HepG2 (cell line): ENCODE measurements at regions not wholly inside any gene's neighbourhood (a gene's known extent, or its start where the extent isn't known, plus 50 kb on each side); places are given as distances from the start of the nearest gene placed in this dataset.

Experiments used
- ATAC-seq: fragments of 200-7000 bp; cut with Tn5 transposase; 3 replicates; pipeline ENCODE4 v1.9.1; 2020; ENCODE audit warnings: mild to moderate bottlenecking, moderate library complexity
- BruUV-seq: library from RNA; stranded (reverse); fragments of 400-500 nt; replicated peaks from 2 replicates; lab custom pipeline; 2021; lab: Mats Ljungman, UMichigan
- CTCF ChIA-PET: fragments of 300-600 bp; formaldehyde crosslinking; extraction: SDS; loops from one replicate; lab custom pipeline; 2021; ENCODE audit warnings: low total read pairs, inconsistent platforms, low intra/inter-chr PET ratio; lab: Yijun Ruan, JAX
- POLR2A ChIA-PET: fragments of 350-600 bp; sonication (Branson Sonifier 250); formaldehyde crosslinking; loops from one replicate; lab custom pipeline; 2020; ENCODE audit warnings: antibody characterized with exemption, inconsistent platforms; lab: Yijun Ruan, JAX
- DNase-seq: peaks from one replicate; pipeline ENCODE4 v3.0.0-alpha.2; 2015; ENCODE audit warnings: low spot score
- FAIRE-seq: peaks from 3 replicates; lab custom pipeline; 2011; peaks lifted over from hg19 to GRCh38; lab: Jason Lieb, UNC
- H2AFZ ChIP-seq: one replicate; pipeline ENCODE4 v1.6.1; 2011; ENCODE audit warnings: low read length, inconsistent platforms
- H3K27ac ChIP-seq: fragments of 300-600 bp; 3 replicates; pipeline ENCODE4 v1.8.0; 2011; ENCODE audit warnings: mixed run types, mild to moderate bottlenecking, mixed read lengths, low read length, inconsistent platforms; ENCODE audit not compliant: insufficient read depth; ENCODE audit errors: extremely low read length
- H3K27me3 ChIP-seq, 2 experiments: fragments of 200-600 bp in 1 of 2; 2 replicates in 1 of 2; 3 replicates in 1 of 2; pipeline versions ENCODE4 v1.6.0 to v1.8.0; 2011; ENCODE audit warnings: low read length in 2 of 2, mild to moderate bottlenecking in 2 of 2, moderate library complexity in 2 of 2, inconsistent platforms in 1 of 2; ENCODE audit not compliant: insufficient read depth in 2 of 2, control insufficient read depth in 1 of 2
- H3K36me3 ChIP-seq, 2 experiments: fragments of 200-600 bp in 1 of 2; replicated peaks in 1 of 2; 2 replicates in 1 of 2; 3 replicates in 1 of 2; pipeline versions ENCODE4 v1.5.1 to v1.8.0; 2011; ENCODE audit warnings: low read length in 2 of 2, inconsistent platforms in 1 of 2; ENCODE audit not compliant: insufficient read depth in 2 of 2, control insufficient read depth in 1 of 2
- H3K4me1 ChIP-seq: 2 replicates; pipeline ENCODE4 v1.5.1; 2012; ENCODE audit warnings: low read length, inconsistent platforms; ENCODE audit not compliant: insufficient read depth
- H3K4me2 ChIP-seq: 2 replicates; pipeline ENCODE4 v1.6.0; 2011; ENCODE audit warnings: low read depth, low read length, inconsistent platforms
- H3K4me3 ChIP-seq, 3 experiments: fragments of 200-600 bp in 1 of 3; sonication (generic), shearing (Covaris generic) in 1 of 3; replicated peaks in 1 of 3; 2 replicates each; pipeline ENCODE4 v1.5.1; 2011 to 2016; ENCODE audit warnings: low read length in 3 of 3, inconsistent platforms in 2 of 3, low read depth in 2 of 3, mild to moderate bottlenecking in 2 of 3, control low read depth in 1 of 3, mixed read lengths in 1 of 3; ENCODE audit not compliant: insufficient read depth in 1 of 3
- H3K79me2 ChIP-seq: one replicate; pipeline ENCODE4 v1.6.1; 2011; ENCODE audit warnings: low read length, inconsistent platforms; ENCODE audit not compliant: insufficient read depth
- H3K9ac ChIP-seq: 2 replicates; pipeline ENCODE4 v1.6.0; 2011; ENCODE audit warnings: mild to moderate bottlenecking, low read depth, low read length, inconsistent platforms; ENCODE audit not compliant: insufficient read depth
- H3K9me3 ChIP-seq: 2 replicates; pipeline ENCODE4 v1.5.1; 2012; ENCODE audit warnings: mild to moderate bottlenecking, low read length
- H4K20me1 ChIP-seq: 2 replicates; pipeline ENCODE4 v1.6.0; 2011; ENCODE audit warnings: inconsistent platforms, mild to moderate bottlenecking, low read length, moderate library complexity; ENCODE audit not compliant: insufficient read depth
- AGO2 ChIP-seq: fragments of 200-400 bp; formaldehyde crosslinking; optimal IDR thresholded peaks from 2 replicates; pipeline ENCODE3; 2017; ENCODE audit warnings: mild to moderate bottlenecking, low read depth, low read length, moderate library complexity
- DNMT3B ChIP-seq: conservative IDR thresholded peaks from 2 replicates; pipeline ENCODE4 v1.6.1; 2016; ENCODE audit warnings: missing biosample characterization, control low read depth
- GZF1 ChIP-seq: sonication (generic); formaldehyde crosslinking; IDR thresholded peaks from 2 replicates; pipeline ENCODE4 v1.5.1; 2020; ENCODE audit warnings: mild to moderate bottlenecking, missing genetic modification reagents
- HDAC1 ChIP-seq: sonication (generic); formaldehyde crosslinking; IDR thresholded peaks from 2 replicates; pipeline ENCODE4 v1.5.1; 2020; ENCODE audit warnings: mild to moderate bottlenecking, missing genetic modification reagents
- IRX3 ChIP-seq: sonication (generic); formaldehyde crosslinking; IDR thresholded peaks from 2 replicates; pipeline ENCODE4 v1.8.1; 2023; ENCODE audit warnings: mild to moderate bottlenecking, low read depth, missing genetic modification reagents, borderline replicate concordance
- RFX3 ChIP-seq: IDR thresholded peaks from 2 replicates; pipeline ENCODE4 v1.6.1; 2016; ENCODE audit warnings: missing biosample characterization, missing genetic modification reagents
- SOX6 ChIP-seq, 2 experiments: fragments of 450-650 bp in 1 of 2; sonication (generic) in 1 of 2; formaldehyde crosslinking in 1 of 2; IDR thresholded peaks; 2 replicates each; pipeline versions ENCODE4 v1.4.0 to v1.6.1; 2017 to 2020; ENCODE audit warnings: antibody characterized with exemption in 1 of 2, mild to moderate bottlenecking in 1 of 2, missing genetic modification reagents in 1 of 2
- ZNF512 ChIP-seq: sonication (generic); formaldehyde crosslinking; IDR thresholded peaks from 2 replicates; pipeline ENCODE4 v1.4.0; 2020; ENCODE audit warnings: mild to moderate bottlenecking, missing genetic modification reagents
- WGBS: methylation state at CpG from one replicate; pipeline ENCODE4 v1.1.6; 2017; ENCODE audit warnings: low lambda C conversion rate; 5-methylcytosine and 5-hydroxymethylcytosine counted together
- in situ Hi-C: cut with HindIII; loops from 2 replicates; pipeline ENCODE4 v1.10.0; 2017; ENCODE audit warnings: low pct_unique_long_range_greater_than_20kb; ENCODE audit not compliant: extremely low pct_ligation_motif_present
- intact Hi-C: fragments of 100-400 bp; cut with micrococcal nuclease; formaldehyde crosslinking; loops from one replicate; pipeline ENCODE4 v1.10.0; 2022; ENCODE audit not compliant: unreplicated experiment

- no peak for ATAC-seq
- H3K4me2 ChIP-seq: no peak overlapping the region
- H2AFZ ChIP-seq: no peak overlapping the region
- WGBS: 4% methylated on average over 11 of the region's 11 CpGs
- BruUV-seq: no TSS peak
- no peaks in the 10 kb centered on the region for H3K79me2 ChIP-seq
- H3K4me3 ChIP-seq: no peak overlapping the region
- in situ Hi-C loops: no loop called here
- no peak overlapping the region for H3K9ac ChIP-seq
- H3K36me3 ChIP-seq: no peaks in the 10 kb centered on the region
- POLR2A ChIA-PET: no interaction called here
- no peaks in the 10 kb centered on the region for H4K20me1 ChIP-seq
- TF ChIP-seq RFX3 (CRISPR knock-in tag) (no peak), HDAC1 (CRISPR knock-in tag) (no peak), ZNF512 (CRISPR knock-in tag) (no peak), DNMT3B (CRISPR knock-in tag) (no peak), AGO2 (no peak), SOX6 (IDR thresholded peaks at IDR 0.05) (no peak), SOX6 (CRISPR knock-in tag; IDR thresholded peaks at IDR 0.05) (no peak), IRX3 (CRISPR knock-in tag) (no peak), GZF1 (CRISPR knock-in tag) (peak; percentile 98)
- TF ChIP-seq, all 625 proteins: peak for 1
- DNase-seq: no peak
- CTCF ChIA-PET: no interaction called here
- intact Hi-C loops: no loop called here
- Histone ChIP-seq H3K4me1 (no peaks in the 10 kb centered on the region), H3K27me3 (peaks cover 0 to 13% of the 10 kb centered on the region in 2 experiments), H3K9me3 (peaks cover 38% of the 10 kb centered on the region), H3K27ac (no peak overlapping the region)
- no peak for FAIRE-seq
Measured at GRCh38 chr6:169093066-169093723, 160.5 kb downstream of the THBS2 start.
